ENCODE measurements at regions not wholly inside any gene's neighbourhood (a gene's known extent, or its start where the extent isn't known, plus 50 kb on each side); places are given as distances from the start of the nearest gene placed in this dataset.
A peak's percentile ranks its signal among the peaks of the same experiment; 100 is the strongest.

GRCh38 chr14:51561141-51561540, 90.6 kb upstream of the FRMD6 start:
- Mint-ChIP-seq H3K36me3 (no peaks in the 10 kb centered on the region), H3K27ac (no peak overlapping the region), H3K9me3 (peaks cover 0 to 2% (median 0%) of the 10 kb centered on the region in 7 donors), H3K27me3 (no peaks in the 10 kb centered on the region), H3K4me1 (no peaks in the 10 kb centered on the region), H3K4me3 (no peak overlapping the region)
- Histone ChIP-seq H3K9me3 (ENCODE audit: control insufficient read depth in 2 of 2, low read length in 2 of 2) (no peaks in the 10 kb centered on the region), H3K27ac (ENCODE audit: insufficient read depth, low read length, poor library complexity, severe bottlenecking) (no peak overlapping the region), H3K4me3 (ENCODE audit: low read depth, low read length) (no peak overlapping the region), H3K4me1 (ENCODE audit: control insufficient read depth, insufficient read depth, low read length, poor library complexity, severe bottlenecking) (no peaks in the 10 kb centered on the region), H3K36me3 (ENCODE audit: control insufficient read depth, insufficient read depth, low read length) (no peaks in the 10 kb centered on the region), H3K27me3 (ENCODE audit: control insufficient read depth, insufficient read depth, low read length) (peaks cover 8% of the 10 kb centered on the region)
- ATAC-seq (ENCODE audit: low read depth in 2 of 2) (no peak), DNase-seq (no peak)

- no peaks in the 10 kb centered on the region for H3K36me3 ChIP-seq (ENCODE audit: control insufficient read depth, insufficient read depth, low read length)
- Mint-ChIP-seq H3K4me1 (peaks cover 0 to 5% (median 2%) of the 10 kb centered on the region in 4 donors), H3K4me3 (no peak overlapping the region), H3K27me3 (no peaks in the 10 kb centered on the region), H3K36me3 (no peaks in the 10 kb centered on the region), H3K27ac (no peak overlapping the region), H3K9me3 (no peaks in the 10 kb centered on the region)
- no peak overlapping the region for H3K27ac ChIP-seq (ENCODE audit: insufficient read depth, low read length, poor library complexity, severe bottlenecking)
- H3K4me3 ChIP-seq (ENCODE audit: low read depth, low read length), result no peak overlapping the region
- ATAC-seq (ENCODE audit: low read depth in 2 of 2), result no peak
- no peaks in the 10 kb centered on the region for H3K9me3 ChIP-seq (ENCODE audit: control insufficient read depth in 2 of 2, low read length in 2 of 2)
- no peaks in the 10 kb centered on the region for H3K4me1 ChIP-seq (ENCODE audit: control insufficient read depth, insufficient read depth, low read length, poor library complexity, severe bottlenecking)
- DNase-seq, result no peak
- H3K27me3 ChIP-seq (ENCODE audit: control insufficient read depth, insufficient read depth, low read length), result peaks cover 2% of the 10 kb centered on the region
Observed at GRCh38 chr14:51562816-51563215, 88.9 kb upstream of the FRMD6 start.

GRCh38 chr14:51563560-51563959, 88.2 kb upstream of the FRMD6 start:
- H3K27me3 ChIP-seq (ENCODE audit: control insufficient read depth, insufficient read depth, low read length), result peaks cover 2% of the 10 kb centered on the region
- Mint-ChIP-seq H3K27ac (no peak overlapping the region), H3K27me3 (no peaks in the 10 kb centered on the region), H3K4me1 (peaks cover 0 to 5% (median 2%) of the 10 kb centered on the region in 4 donors), H3K9me3 (no peaks in the 10 kb centered on the region), H3K36me3 (no peaks in the 10 kb centered on the region), H3K4me3 (no peak overlapping the region)
- no peaks in the 10 kb centered on the region for H3K4me1 ChIP-seq (ENCODE audit: control insufficient read depth, insufficient read depth, low read length, poor library complexity, severe bottlenecking)
- ATAC-seq (ENCODE audit: low read depth in 2 of 2), result no peak
- H3K4me3 ChIP-seq (ENCODE audit: low read depth, low read length), result no peak overlapping the region
- H3K27ac ChIP-seq (ENCODE audit: insufficient read depth, low read length, poor library complexity, severe bottlenecking), result no peak overlapping the region
- no peaks in the 10 kb centered on the region for H3K9me3 ChIP-seq (ENCODE audit: control insufficient read depth in 2 of 2, low read length in 2 of 2)
- no peaks in the 10 kb centered on the region for H3K36me3 ChIP-seq (ENCODE audit: control insufficient read depth, insufficient read depth, low read length)
- no peak for DNase-seq

- no peaks in the 10 kb centered on the region for H3K27me3 Mint-ChIP-seq
- H3K9me3 Mint-ChIP-seq, result no peaks in the 10 kb centered on the region
- no peak overlapping the region for H3K4me3 Mint-ChIP-seq
- H3K4me1 ChIP-seq (ENCODE audit: control insufficient read depth, insufficient read depth, low read length, poor library complexity, severe bottlenecking), result no peaks in the 10 kb centered on the region
- no peaks in the 10 kb centered on the region for H3K36me3 Mint-ChIP-seq
- no peak overlapping the region for H3K4me3 ChIP-seq (ENCODE audit: low read depth, low read length)
- no peaks in the 10 kb centered on the region for H3K9me3 ChIP-seq (ENCODE audit: control insufficient read depth in 2 of 2, low read length in 2 of 2)
- no peak overlapping the region for H3K27ac Mint-ChIP-seq
- DNase-seq (no peak), ATAC-seq (ENCODE audit: low read depth in 2 of 2) (no peak)
- no peaks in the 10 kb centered on the region for H3K36me3 ChIP-seq (ENCODE audit: control insufficient read depth, insufficient read depth, low read length)
- H3K27ac ChIP-seq (ENCODE audit: insufficient read depth, low read length, poor library complexity, severe bottlenecking), result no peak overlapping the region
- H3K27me3 ChIP-seq (ENCODE audit: control insufficient read depth, insufficient read depth, low read length), result peaks cover 2% of the 10 kb centered on the region
- H3K4me1 Mint-ChIP-seq, result peaks cover 0 to 5% (median 2%) of the 10 kb centered on the region in 4 donors
Observed at GRCh38 chr14:51564460-51564859, 87.2 kb upstream of the FRMD6 start.

- Mint-ChIP-seq H3K27me3 (no peaks in the 10 kb centered on the region), H3K9me3 (no peaks in the 10 kb centered on the region), H3K4me3 (no peak overlapping the region), H3K27ac (no peak overlapping the region), H3K4me1 (peaks cover 0 to 5% (median 2%) of the 10 kb centered on the region in 4 donors), H3K36me3 (no peaks in the 10 kb centered on the region)
- DNase-seq (no peak), ATAC-seq (ENCODE audit: low read depth in 2 of 2) (no peak)
- H3K9me3 ChIP-seq (ENCODE audit: control insufficient read depth in 2 of 2, low read length in 2 of 2), result no peaks in the 10 kb centered on the region
- no peaks in the 10 kb centered on the region for H3K4me1 ChIP-seq (ENCODE audit: control insufficient read depth, insufficient read depth, low read length, poor library complexity, severe bottlenecking)
- H3K27ac ChIP-seq (ENCODE audit: insufficient read depth, low read length, poor library complexity, severe bottlenecking), result no peak overlapping the region
- H3K4me3 ChIP-seq (ENCODE audit: low read depth, low read length), result no peak overlapping the region
- peaks cover 2% of the 10 kb centered on the region for H3K27me3 ChIP-seq (ENCODE audit: control insufficient read depth, insufficient read depth, low read length)
- no peaks in the 10 kb centered on the region for H3K36me3 ChIP-seq (ENCODE audit: control insufficient read depth, insufficient read depth, low read length)
Observed at GRCh38 chr14:51564986-51565604, 86.6 kb upstream of the FRMD6 start.

GRCh38 chr14:51566831-51567582, 84.7 kb upstream of the FRMD6 start:
- no peaks in the 10 kb centered on the region for H3K27me3 Mint-ChIP-seq
- Histone ChIP-seq H3K27ac (ENCODE audit: insufficient read depth, low read length, poor library complexity, severe bottlenecking) (no peak overlapping the region), H3K4me3 (ENCODE audit: low read depth, low read length) (no peak overlapping the region), H3K4me1 (ENCODE audit: control insufficient read depth, insufficient read depth, low read length, poor library complexity, severe bottlenecking) (no peaks in the 10 kb centered on the region), H3K9me3 (ENCODE audit: control insufficient read depth in 2 of 2, low read length in 2 of 2) (no peaks in the 10 kb centered on the region), H3K36me3 (ENCODE audit: control insufficient read depth, insufficient read depth, low read length) (no peaks in the 10 kb centered on the region), H3K27me3 (ENCODE audit: control insufficient read depth, insufficient read depth, low read length) (no peaks in the 10 kb centered on the region)
- no peaks in the 10 kb centered on the region for H3K9me3 Mint-ChIP-seq
- DNase-seq (peak in 1 of 3 donors; percentile 45), ATAC-seq (ENCODE audit: low read depth in 2 of 2) (peak in 1 of 2 donors; percentile 48)
- H3K27ac Mint-ChIP-seq, result peak overlapping the region in 1 of 3 donors; percentile 73
- H3K4me1 Mint-ChIP-seq, result peaks cover 0 to 5% (median 2%) of the 10 kb centered on the region in 4 donors
- no peaks in the 10 kb centered on the region for H3K36me3 Mint-ChIP-seq
- H3K4me3 Mint-ChIP-seq, result peak overlapping the region in 1 of 4 donors; percentile 18

GRCh38 chr14:51568366-51568765, 83.3 kb upstream of the FRMD6 start:
- DNase-seq (no peak), ATAC-seq (ENCODE audit: low read depth in 2 of 2) (no peak)
- H3K4me1 Mint-ChIP-seq, result peaks cover 0 to 5% (median 2%) of the 10 kb centered on the region in 4 donors
- Histone ChIP-seq H3K27me3 (ENCODE audit: control insufficient read depth, insufficient read depth, low read length) (no peaks in the 10 kb centered on the region), H3K36me3 (ENCODE audit: control insufficient read depth, insufficient read depth, low read length) (no peaks in the 10 kb centered on the region), H3K4me3 (ENCODE audit: low read depth, low read length) (no peak overlapping the region), H3K4me1 (ENCODE audit: control insufficient read depth, insufficient read depth, low read length, poor library complexity, severe bottlenecking) (no peaks in the 10 kb centered on the region), H3K9me3 (ENCODE audit: control insufficient read depth in 2 of 2, low read length in 2 of 2) (no peaks in the 10 kb centered on the region), H3K27ac (ENCODE audit: insufficient read depth, low read length, poor library complexity, severe bottlenecking) (no peak overlapping the region)
- peaks cover 4% of the 10 kb centered on the region for H3K27me3 Mint-ChIP-seq
- no peaks in the 10 kb centered on the region for H3K36me3 Mint-ChIP-seq
- H3K9me3 Mint-ChIP-seq, result peaks cover 0 to 1% (median 0%) of the 10 kb centered on the region in 7 donors
- H3K4me3 Mint-ChIP-seq, result no peak overlapping the region
- no peak overlapping the region for H3K27ac Mint-ChIP-seq

- no peak overlapping the region for H3K27ac Mint-ChIP-seq
- Histone ChIP-seq H3K4me3 (ENCODE audit: low read depth, low read length) (no peak overlapping the region), H3K9me3 (ENCODE audit: control insufficient read depth in 2 of 2, low read length in 2 of 2) (no peaks in the 10 kb centered on the region), H3K4me1 (ENCODE audit: control insufficient read depth, insufficient read depth, low read length, poor library complexity, severe bottlenecking) (no peaks in the 10 kb centered on the region), H3K27ac (ENCODE audit: insufficient read depth, low read length, poor library complexity, severe bottlenecking) (no peak overlapping the region), H3K36me3 (ENCODE audit: control insufficient read depth, insufficient read depth, low read length) (no peaks in the 10 kb centered on the region), H3K27me3 (ENCODE audit: control insufficient read depth, insufficient read depth, low read length) (peaks cover 11% of the 10 kb centered on the region)
- H3K27me3 Mint-ChIP-seq, result peaks cover 26% of the 10 kb centered on the region
- peaks cover 0 to 2% (median 0%) of the 10 kb centered on the region in 7 donors for H3K9me3 Mint-ChIP-seq
- ATAC-seq (ENCODE audit: low read depth in 2 of 2) (no peak), DNase-seq (no peak)
- no peak overlapping the region for H3K4me3 Mint-ChIP-seq
- peaks cover 0 to 2% (median 0%) of the 10 kb centered on the region in 4 donors for H3K4me1 Mint-ChIP-seq
- H3K36me3 Mint-ChIP-seq, result no peaks in the 10 kb centered on the region
Observed at GRCh38 chr14:51573607-51574006, 78.1 kb upstream of the FRMD6 start.

Measured in CD4-positive, CD25-positive, alpha-beta regulatory T cell (primary cell).